Trophoblast cell (in vitro differentiated cells and primary cell): ENCODE measurements at regions not wholly inside any gene's neighbourhood (a gene's known extent, or its start where the extent isn't known, plus 50 kb on each side); places are given as distances from the start of the nearest gene placed in this dataset.
A peak's percentile ranks its signal among the peaks of the same experiment; 100 is the strongest.

Experiments
- DNase-seq, 2 donors: peaks; one replicate each; pipeline ENCODE4 v3.0.0-alpha.2; 2016
- H2AFZ ChIP-seq: 2 replicates; pipeline ENCODE4 v1.6.1; 2013; ENCODE audit warnings: low read length, moderate library complexity, mild to moderate bottlenecking; ENCODE audit not compliant: insufficient read depth, poor library complexity
- H2AK5ac ChIP-seq: 2 replicates; pipeline ENCODE4 v1.6.1; 2013; ENCODE audit warnings: mild to moderate bottlenecking, low read length
- H2BK120ac ChIP-seq: 2 replicates; pipeline ENCODE4 v1.6.1; 2013; ENCODE audit warnings: low read length, mild to moderate bottlenecking, moderate library complexity; ENCODE audit not compliant: insufficient read depth, poor library complexity
- H2BK12ac ChIP-seq: 2 replicates; pipeline ENCODE4 v1.6.1; 2013; ENCODE audit warnings: mild to moderate bottlenecking, low read length, moderate library complexity
- H2BK5ac ChIP-seq: 2 replicates; pipeline ENCODE4 v1.6.1; 2013; ENCODE audit warnings: low read length, low read depth, moderate library complexity, mild to moderate bottlenecking; ENCODE audit not compliant: poor library complexity
- H3K14ac ChIP-seq: 2 replicates; pipeline ENCODE4 v1.6.1; 2013; ENCODE audit warnings: mild to moderate bottlenecking, low read length
- H3K18ac ChIP-seq: 2 replicates; pipeline ENCODE4 v1.6.1; 2013; ENCODE audit warnings: mild to moderate bottlenecking, low read length
- H3K23ac ChIP-seq: 2 replicates; pipeline ENCODE4 v1.6.1; 2013; ENCODE audit warnings: low read length
- H3K27ac ChIP-seq: 2 replicates; pipeline ENCODE4 v1.5.1; 2013; ENCODE audit warnings: low read depth, mild to moderate bottlenecking, inconsistent platforms, low read length, moderate library complexity
- H3K27me3 ChIP-seq: 2 replicates; pipeline ENCODE4 v1.6.1; 2013; ENCODE audit warnings: inconsistent platforms, mild to moderate bottlenecking, low read length, moderate library complexity; ENCODE audit not compliant: insufficient read depth
- H3K36me3 ChIP-seq, 2 experiments: 1 replicate in 1 of 2; 2 replicates in 1 of 2; pipeline ENCODE4 v1.6.1; 2013; ENCODE audit warnings: low read length in 2 of 2, mild to moderate bottlenecking in 2 of 2, moderate library complexity in 1 of 2; ENCODE audit not compliant: insufficient read depth in 2 of 2, control insufficient read depth in 1 of 2
- H3K4ac ChIP-seq: 2 replicates; pipeline ENCODE4 v1.6.1; 2013; ENCODE audit warnings: low read depth, mild to moderate bottlenecking, low read length, moderate library complexity
- H3K4me1 ChIP-seq, 2 experiments: 1 replicate in 1 of 2; 2 replicates in 1 of 2; pipeline ENCODE4 v1.6.1; 2013; ENCODE audit warnings: low read length in 2 of 2, mild to moderate bottlenecking in 2 of 2, moderate library complexity in 1 of 2; ENCODE audit not compliant: insufficient read depth in 2 of 2, control insufficient read depth in 1 of 2
- H3K4me2 ChIP-seq: 2 replicates; pipeline ENCODE4 v1.6.1; 2013; ENCODE audit warnings: inconsistent platforms, mild to moderate bottlenecking, low read length, moderate library complexity
- H3K4me3 ChIP-seq: 2 replicates; pipeline ENCODE4 v1.5.1; 2013; ENCODE audit warnings: mild to moderate bottlenecking, low read depth, low read length, inconsistent platforms
- H3K79me1 ChIP-seq: one replicate; pipeline ENCODE4 v1.6.1; 2013; ENCODE audit warnings: low read length
- H3K79me2 ChIP-seq: 2 replicates; pipeline ENCODE4 v1.6.1; 2013; ENCODE audit warnings: low read length, mild to moderate bottlenecking; ENCODE audit not compliant: control insufficient read depth, insufficient read depth, poor library complexity
- H3K9ac ChIP-seq: 2 replicates; pipeline ENCODE4 v1.6.1; 2013; ENCODE audit warnings: mild to moderate bottlenecking, low read length
- H3K9me3 ChIP-seq: 2 replicates; pipeline ENCODE4 v1.6.1; 2013; ENCODE audit warnings: low read depth, mild to moderate bottlenecking, control low read depth, inconsistent platforms, low read length; ENCODE audit not compliant: insufficient read depth
- H4K12ac ChIP-seq: 2 replicates; pipeline ENCODE4 v1.6.1; 2013; ENCODE audit warnings: low read depth, mild to moderate bottlenecking, low read length, moderate library complexity
- H4K8ac ChIP-seq: 2 replicates; pipeline ENCODE4 v1.6.1; 2013; ENCODE audit warnings: low read depth, mild to moderate bottlenecking, low read length, moderate library complexity
- H4K91ac ChIP-seq: one replicate; pipeline ENCODE4 v1.6.1; 2013; ENCODE audit warnings: low read depth, mild to moderate bottlenecking, low read length, moderate library complexity
- WGBS: extraction: QIAGEN DNeasy Blood & Tissue Kit; methylation state at CpG from one replicate; pipeline ENCODE4 v1.1.7; 2013; ENCODE audit warnings: missing lambda C conversion rate; ENCODE audit not compliant: insufficient read length, insufficient coverage; ENCODE audit errors: extremely low coverage; 5-methylcytosine and 5-hydroxymethylcytosine counted together

- Histone ChIP-seq H3K9ac (no peak overlapping the region), H4K8ac (no peak overlapping the region), H3K4me1 (no peaks in the 10 kb centered on the region), H2AK5ac (no peak overlapping the region), H3K27me3 (no peaks in the 10 kb centered on the region), H2BK120ac (no peak overlapping the region), H3K23ac (no peak overlapping the region), H3K4ac (no peak overlapping the region), H3K18ac (no peak overlapping the region), H4K12ac (no peak overlapping the region), H3K14ac (no peak overlapping the region), H2BK12ac (no peak overlapping the region), H3K79me2 (no peaks in the 10 kb centered on the region), H3K36me3 (no peaks in the 10 kb centered on the region), H3K4me3 (no peak overlapping the region), H2AFZ (no peak overlapping the region), H3K27ac (no peak overlapping the region), H3K4me2 (no peak overlapping the region), H4K91ac (no peak overlapping the region), H3K9me3 (no peaks in the 10 kb centered on the region), H2BK5ac (no peak overlapping the region), H3K79me1 (no peaks in the 10 kb centered on the region)
- DNase-seq: no peak
- WGBS: no CpG with 5 or more reads among the region's 3 CpGs
These were observed 78.0 kb upstream of the GAREM1 start for GRCh38 chr18:32548688-32549087.

GRCh38 chr18:32545631-32546030 lies 74.9 kb upstream of the GAREM1 start:
- H4K12ac ChIP-seq: no peak overlapping the region

GRCh38 chr18:32544088-32544487 lies 73.4 kb upstream of the GAREM1 start:
- Histone ChIP-seq H2AK5ac (no peak overlapping the region), H3K14ac (no peak overlapping the region), H2BK5ac (no peak overlapping the region), H4K91ac (no peak overlapping the region), H3K9me3 (peaks cover 1% of the 10 kb centered on the region), H3K4ac (no peak overlapping the region), H2AFZ (no peak overlapping the region), H3K36me3 (no peaks in the 10 kb centered on the region), H3K4me1 (no peaks in the 10 kb centered on the region), H3K23ac (no peak overlapping the region), H3K79me2 (no peaks in the 10 kb centered on the region), H4K8ac (no peak overlapping the region), H3K18ac (no peak overlapping the region), H4K12ac (no peak overlapping the region), H3K4me3 (no peak overlapping the region), H3K4me2 (no peak overlapping the region), H3K27ac (no peak overlapping the region), H3K79me1 (no peaks in the 10 kb centered on the region), H2BK12ac (no peak overlapping the region), H3K27me3 (no peaks in the 10 kb centered on the region), H2BK120ac (no peak overlapping the region), H3K9ac (no peak overlapping the region)
- no peak for DNase-seq
- WGBS: no CpG with 5 or more reads among the region's 1 CpG

More at GRCh38 chr18:32545631-32546030, 74.9 kb upstream of the GAREM1 start:
- Histone ChIP-seq H3K79me1 (no peaks in the 10 kb centered on the region), H4K8ac (no peak overlapping the region), H2BK12ac (no peak overlapping the region), H3K27ac (no peak overlapping the region), H3K36me3 (no peaks in the 10 kb centered on the region), H3K4me3 (no peak overlapping the region), H3K14ac (no peak overlapping the region), H3K27me3 (no peaks in the 10 kb centered on the region), H3K23ac (no peak overlapping the region), H2BK5ac (no peak overlapping the region), H3K4me1 (no peaks in the 10 kb centered on the region), H2AFZ (no peak overlapping the region), H3K9ac (no peak overlapping the region), H3K9me3 (peaks cover 1% of the 10 kb centered on the region), H2BK120ac (no peak overlapping the region), H3K4me2 (no peak overlapping the region), H3K4ac (no peak overlapping the region), H3K18ac (no peak overlapping the region), H2AK5ac (no peak overlapping the region), H4K91ac (no peak overlapping the region), H3K79me2 (no peaks in the 10 kb centered on the region)
- WGBS: no CpG with 5 or more reads among the region's 2 CpGs
- no peak for DNase-seq

- no CpG with 5 or more reads among the region's 5 CpGs for WGBS
These were observed 71.6 kb upstream of the GAREM1 start for GRCh38 chr18:32542221-32542798.

More at GRCh38 chr18:32542221-32542798, 71.6 kb upstream of the GAREM1 start:
- H3K27ac ChIP-seq: no peak overlapping the region
- H3K23ac ChIP-seq: no peak overlapping the region
- H3K4me2 ChIP-seq: no peak overlapping the region
- no peak overlapping the region for H4K91ac ChIP-seq
- H3K14ac ChIP-seq: no peak overlapping the region
- no peak overlapping the region for H3K18ac ChIP-seq
- no peaks in the 10 kb centered on the region for H3K36me3 ChIP-seq
- no peaks in the 10 kb centered on the region for H3K79me2 ChIP-seq
- H2AFZ ChIP-seq: no peak overlapping the region
- H2BK12ac ChIP-seq: no peak overlapping the region
- no peak overlapping the region for H2BK120ac ChIP-seq
- H4K12ac ChIP-seq: no peak overlapping the region
- H3K4ac ChIP-seq: no peak overlapping the region
- no peaks in the 10 kb centered on the region for H3K27me3 ChIP-seq
- H2AK5ac ChIP-seq: no peak overlapping the region
- no peaks in the 10 kb centered on the region for H3K4me1 ChIP-seq
- peaks cover 1% of the 10 kb centered on the region for H3K9me3 ChIP-seq
- H3K9ac ChIP-seq: no peak overlapping the region
- H4K8ac ChIP-seq: no peak overlapping the region
- H3K4me3 ChIP-seq: no peak overlapping the region
- H2BK5ac ChIP-seq: no peak overlapping the region
- DNase-seq: peak; percentile 0 to 37
- no peaks in the 10 kb centered on the region for H3K79me1 ChIP-seq
